HG03025 (cell line): ENCODE measurements at regions not wholly inside any gene's neighbourhood (a gene's known extent, or its start where the extent isn't known, plus 50 kb on each side); places are given as distances from the start of the nearest gene placed in this dataset.

Experiments
- ATAC-seq: cut with Tn5 transposase; IDR thresholded peaks from one replicate; pipeline ENCODE4 v1.9.1; 2021; ENCODE audit warnings: mild to moderate bottlenecking, moderate library complexity; ENCODE audit not compliant: unreplicated experiment, low FRiP score

GRCh38 chr18:11283479-11284161 is 134.3 kb upstream of the PIEZO2 start:
- no peak for ATAC-seq

- no peak for ATAC-seq
Measured at GRCh38 chr18:11279461-11279860, 130.1 kb upstream of the PIEZO2 start.

GRCh38 chr18:11276678-11277077 is 127.3 kb upstream of the PIEZO2 start:
- ATAC-seq, result no peak

- ATAC-seq, result no peak
Measured at GRCh38 chr18:11274144-11274794, 124.9 kb upstream of the PIEZO2 start.

GRCh38 chr18:11272516-11272915 is 123.1 kb upstream of the PIEZO2 start:
- ATAC-seq, result no peak

- ATAC-seq, result no peak
Measured at GRCh38 chr18:11271954-11272353, 122.6 kb upstream of the PIEZO2 start.

GRCh38 chr18:11269257-11269656 is 119.9 kb upstream of the PIEZO2 start:
- ATAC-seq, result no peak

- no peak for ATAC-seq
Measured at GRCh38 chr18:11268741-11269233, 119.4 kb upstream of the PIEZO2 start.

- ATAC-seq, result no peak
Measured at GRCh38 chr18:11268153-11268552, 118.8 kb upstream of the PIEZO2 start.

GRCh38 chr18:11266781-11267480 is 117.6 kb upstream of the PIEZO2 start:
- ATAC-seq, result no peak

GRCh38 chr18:11261486-11261885 is 112.1 kb upstream of the PIEZO2 start:
- no peak for ATAC-seq

GRCh38 chr18:11260961-11261461 is 111.6 kb upstream of the PIEZO2 start:
- no peak for ATAC-seq

- ATAC-seq, result no peak
Measured at GRCh38 chr18:11259469-11260150, 110.2 kb upstream of the PIEZO2 start.

- no peak for ATAC-seq
Measured at GRCh38 chr18:11258039-11258610, 108.8 kb upstream of the PIEZO2 start.

- ATAC-seq, result no peak
Measured at GRCh38 chr18:11256251-11256650, 106.9 kb upstream of the PIEZO2 start.

- ATAC-seq, result no peak
Measured at GRCh38 chr18:11251891-11252270, 102.5 kb upstream of the PIEZO2 start.

- ATAC-seq, result no peak
Measured at GRCh38 chr18:11251229-11251890, 102.0 kb upstream of the PIEZO2 start.

- no peak for ATAC-seq
Measured at GRCh38 chr18:11249391-11249790, 100.0 kb upstream of the PIEZO2 start.

- ATAC-seq, result no peak
Measured at GRCh38 chr18:11247381-11247970, 98.1 kb upstream of the PIEZO2 start.
